Keratinocyte (primary cell): ENCODE measurements at regions not wholly inside any gene's neighbourhood (a gene's known extent, or its start where the extent isn't known, plus 50 kb on each side); places are given as distances from the start of the nearest gene placed in this dataset.
"Not testable (repeated sequence)": the region's sequence is repeated elsewhere in the genome, so short reads cannot be mapped to it uniquely, and the experiment has no call there.

Experiments
- DNase-seq: peaks from one replicate; pipeline ENCODE4 v3.0.0-alpha.2; 2011; ENCODE audit warnings: low read depth, missing footprints, low spot score
- FAIRE-seq: peaks from 2 replicates; lab custom pipeline; 2011; peaks lifted over from hg19 to GRCh38; lab: Jason Lieb, UNC
- H2AFZ ChIP-seq: 2 replicates; pipeline ENCODE4 v1.6.0; 2012; ENCODE audit warnings: low read length, control low read depth, inconsistent platforms; ENCODE audit not compliant: control insufficient read depth
- H3K27ac ChIP-seq: 2 replicates; pipeline ENCODE4 v1.5.1; 2011; ENCODE audit warnings: low read length; ENCODE audit not compliant: control insufficient read depth, insufficient read depth
- H3K27me3 ChIP-seq: 3 replicates; pipeline ENCODE4 v1.6.0; 2011; ENCODE audit warnings: low read length; ENCODE audit not compliant: control insufficient read depth, insufficient read depth; ENCODE audit errors: extremely low read depth
- H3K36me3 ChIP-seq, 2 experiments: 2 replicates in 1 of 2; 3 replicates in 1 of 2; pipeline ENCODE4 v1.5.1; 2011; ENCODE audit warnings: low read length in 2 of 2, mild to moderate bottlenecking in 1 of 2; ENCODE audit not compliant: control insufficient read depth in 2 of 2, insufficient read depth in 2 of 2; ENCODE audit errors: extremely low read depth in 1 of 2
- H3K4me1 ChIP-seq: 3 replicates; pipeline ENCODE4 v1.5.1; 2011; ENCODE audit warnings: low read length; ENCODE audit not compliant: control insufficient read depth, insufficient read depth; ENCODE audit errors: extremely low read depth
- H3K4me2 ChIP-seq: 3 replicates; pipeline ENCODE4 v1.6.0; 2011; ENCODE audit warnings: low read depth, low read length; ENCODE audit not compliant: control insufficient read depth, insufficient read depth; ENCODE audit errors: extremely low read depth
- H3K4me3 ChIP-seq, 3 experiments: fragments of 200-600 bp in 1 of 3; sonication (generic) in 1 of 3; 2 replicates in 2 of 3; 3 replicates in 1 of 3; pipeline ENCODE4 v1.5.1; 2011 to 2016; ENCODE audit warnings: low read length in 3 of 3, mild to moderate bottlenecking in 3 of 3, control low read depth in 2 of 3, inconsistent platforms in 1 of 3, low read depth in 1 of 3, mixed read lengths in 1 of 3, mixed run types in 1 of 3, moderate library complexity in 1 of 3; ENCODE audit not compliant: control insufficient read depth in 2 of 3, insufficient read depth in 2 of 3; ENCODE audit errors: extremely low read depth in 1 of 3
- H3K79me2 ChIP-seq: 2 replicates; pipeline ENCODE4 v1.6.0; 2012; ENCODE audit warnings: low read length; ENCODE audit not compliant: control insufficient read depth, insufficient read depth
- H3K9ac ChIP-seq: 3 replicates; pipeline ENCODE4 v1.6.0; 2011; ENCODE audit warnings: low read length; ENCODE audit not compliant: control insufficient read depth, insufficient read depth; ENCODE audit errors: extremely low read depth
- H3K9me1 ChIP-seq: 3 replicates; pipeline ENCODE4 v1.6.0; 2011; ENCODE audit warnings: low read length; ENCODE audit not compliant: control insufficient read depth, insufficient read depth; ENCODE audit errors: extremely low read depth
- H3K9me3 ChIP-seq: 2 replicates; pipeline ENCODE4 v1.5.1; 2012; ENCODE audit warnings: low read depth, low read length; ENCODE audit not compliant: control insufficient read depth
- H4K20me1 ChIP-seq: 3 replicates; pipeline ENCODE4 v1.6.0; 2011; ENCODE audit warnings: low read length; ENCODE audit not compliant: control insufficient read depth, insufficient read depth; ENCODE audit errors: extremely low read depth
- CTCF ChIP-seq, 3 experiments: IDR thresholded peaks in 1 of 3; conservative IDR thresholded peaks in 1 of 3; optimal IDR thresholded peaks in 1 of 3; 2 replicates in 2 of 3; 3 replicates in 1 of 3; pipeline versions ENCODE3 to v1.5.1; 2011; ENCODE audit warnings: low read length in 3 of 3, mild to moderate bottlenecking in 3 of 3, moderate library complexity in 2 of 3, control low read depth in 1 of 3, inconsistent platforms in 1 of 3; ENCODE audit not compliant: insufficient read depth in 2 of 3; ENCODE audit errors: extremely low read depth in 1 of 3
- EZH2 ChIP-seq: IDR thresholded peaks from one replicate; pipeline ENCODE4 v1.6.1; 2012; ENCODE audit warnings: inconsistent platforms, mild to moderate bottlenecking, low read length, moderate library complexity
- dilution Hi-C: fragments of 300-500 bp; cut with MboI; formaldehyde crosslinking; loops from one replicate; pipeline ENCODE4 v1.7.0; 2020; ENCODE audit warnings: low sequenced_read_pairs; ENCODE audit not compliant: extremely low pct_ligation_motif_present

GRCh38 chr2:134052173-134052572 is 201.7 kb upstream of the MGAT5 start:
- Histone ChIP-seq H4K20me1 (no peaks in the 10 kb centered on the region), H3K9ac (no peak overlapping the region), H3K9me3 (no peaks in the 10 kb centered on the region), H3K27me3 (no peaks in the 10 kb centered on the region), H3K79me2 (no peaks in the 10 kb centered on the region), H3K36me3 (no peaks in the 10 kb centered on the region), H3K4me1 (no peaks in the 10 kb centered on the region), H3K27ac (no peak overlapping the region), H3K4me3 (no peak overlapping the region), H3K9me1 (no peaks in the 10 kb centered on the region), H3K4me2 (no peak overlapping the region), H2AFZ (no peak overlapping the region)
- dilution Hi-C loops, result no loop called here
- TF ChIP-seq CTCF (optimal IDR thresholded peaks at IDR 0.05 in 1 of 3, IDR thresholded peaks at IDR 0.05 in 1 of 3, conservative IDR thresholded peaks at IDR 0.05 in 1 of 3; ENCODE audit: extremely low read depth in 1 of 3, insufficient read depth in 2 of 3, low read length in 3 of 3), result no peak
- no peak for TF ChIP-seq EZH2
- FAIRE-seq (no peak), DNase-seq (no peak)

GRCh38 chr2:134056173-134056572 is 197.7 kb upstream of the MGAT5 start:
- Histone ChIP-seq H2AFZ (no peak overlapping the region), H4K20me1 (no peaks in the 10 kb centered on the region), H3K79me2 (no peaks in the 10 kb centered on the region), H3K4me1 (no peaks in the 10 kb centered on the region), H3K4me2 (no peak overlapping the region), H3K27me3 (no peaks in the 10 kb centered on the region), H3K27ac (no peak overlapping the region), H3K9ac (no peak overlapping the region), H3K9me1 (no peaks in the 10 kb centered on the region), H3K4me3 (no peak overlapping the region), H3K9me3 (no peaks in the 10 kb centered on the region), H3K36me3 (no peaks in the 10 kb centered on the region)
- FAIRE-seq (no peak), DNase-seq (no peak)
- dilution Hi-C loops, result no loop called here
- no peak for TF ChIP-seq CTCF (optimal IDR thresholded peaks at IDR 0.05 in 1 of 3, IDR thresholded peaks at IDR 0.05 in 1 of 3, conservative IDR thresholded peaks at IDR 0.05 in 1 of 3; ENCODE audit: extremely low read depth in 1 of 3, insufficient read depth in 2 of 3, low read length in 3 of 3)
- TF ChIP-seq EZH2, result no peak

GRCh38 chr2:134061066-134061465 is 192.8 kb upstream of the MGAT5 start:
- dilution Hi-C loops, H3K36me3 ChIP-seq, H3K9ac ChIP-seq, H2AFZ ChIP-seq, H3K9me1 ChIP-seq, H4K20me1 ChIP-seq, H3K4me3 ChIP-seq, FAIRE-seq, DNase-seq, H3K9me3 ChIP-seq, H3K4me2 ChIP-seq, H3K27me3 ChIP-seq, H3K27ac ChIP-seq, H3K4me1 ChIP-seq, H3K79me2 ChIP-seq: not testable (repeated sequence)

- H3K27me3 ChIP-seq, FAIRE-seq, H3K4me1 ChIP-seq, H4K20me1 ChIP-seq, H3K4me3 ChIP-seq, H3K36me3 ChIP-seq, H3K79me2 ChIP-seq, H2AFZ ChIP-seq, H3K9ac ChIP-seq, H3K4me2 ChIP-seq, H3K27ac ChIP-seq, H3K9me1 ChIP-seq, DNase-seq, dilution Hi-C loops, H3K9me3 ChIP-seq: not testable (repeated sequence)
Measured at GRCh38 chr2:134062235-134062634, 191.6 kb upstream of the MGAT5 start.
